GM21619 (cell line): ENCODE measurements at regions not wholly inside any gene's neighbourhood (a gene's known extent, or its start where the extent isn't known, plus 50 kb on each side); places are given as distances from the start of the nearest gene placed in this dataset.
A peak's percentile ranks its signal among the peaks of the same experiment; 100 is the strongest.
"Not testable (repeated sequence)": the region's sequence is repeated elsewhere in the genome, so short reads cannot be mapped to it uniquely, and the experiment has no call there.

Source experiments
- ATAC-seq: cut with Tn5 transposase; IDR thresholded peaks from one replicate; pipeline ENCODE4 v1.9.1; 2021; ENCODE audit not compliant: unreplicated experiment

GRCh38 chr17:30689266-30690000 is 135.1 kb downstream of the CRLF3 start:
- not testable (repeated sequence) for ATAC-seq

DNA sequence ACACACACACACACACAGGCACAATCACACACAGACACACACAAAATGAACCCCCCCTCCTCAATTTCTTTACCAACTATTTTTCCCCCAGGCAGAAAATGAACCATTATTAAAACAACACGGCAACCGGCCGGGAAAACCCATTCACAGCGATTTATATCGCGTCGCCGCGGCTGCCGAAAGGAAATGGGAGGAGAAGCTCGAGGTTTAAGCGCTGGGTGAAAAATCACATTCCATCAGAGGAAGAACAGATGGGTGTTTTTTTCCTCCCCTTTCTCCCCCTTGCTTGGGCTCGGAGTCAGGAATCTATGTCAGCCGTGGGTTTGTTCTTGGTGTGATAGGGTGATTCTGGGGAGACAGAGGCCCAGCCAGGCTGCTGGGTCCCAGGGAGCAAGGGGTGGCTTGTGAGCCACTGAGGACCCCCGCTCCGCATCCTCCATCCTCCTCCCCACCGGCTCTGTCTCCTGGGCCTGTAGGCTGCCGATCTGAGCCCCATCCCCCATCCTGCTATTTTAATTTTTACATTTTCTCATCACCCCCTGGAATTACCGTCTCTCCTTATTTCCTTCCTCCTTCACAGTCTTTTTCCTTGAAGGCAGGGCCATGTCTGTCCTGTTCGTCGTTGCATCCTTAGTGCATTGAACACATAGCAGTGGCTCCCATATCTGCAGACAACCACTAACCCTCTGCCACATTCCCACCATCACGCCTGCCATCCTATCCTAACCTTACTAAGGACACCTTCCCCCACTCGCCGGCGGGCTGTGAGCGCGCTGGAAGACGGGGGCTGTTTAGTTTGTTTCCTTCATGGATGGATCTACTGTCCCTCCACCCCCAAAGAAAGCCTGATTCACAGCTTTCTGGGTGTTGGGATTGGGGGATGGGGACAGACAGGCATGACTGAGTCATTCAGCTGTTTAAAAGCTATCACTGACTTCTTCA is 137.7 kb downstream of the CRLF3 start:
- ATAC-seq, result not testable (repeated sequence)

DNA sequence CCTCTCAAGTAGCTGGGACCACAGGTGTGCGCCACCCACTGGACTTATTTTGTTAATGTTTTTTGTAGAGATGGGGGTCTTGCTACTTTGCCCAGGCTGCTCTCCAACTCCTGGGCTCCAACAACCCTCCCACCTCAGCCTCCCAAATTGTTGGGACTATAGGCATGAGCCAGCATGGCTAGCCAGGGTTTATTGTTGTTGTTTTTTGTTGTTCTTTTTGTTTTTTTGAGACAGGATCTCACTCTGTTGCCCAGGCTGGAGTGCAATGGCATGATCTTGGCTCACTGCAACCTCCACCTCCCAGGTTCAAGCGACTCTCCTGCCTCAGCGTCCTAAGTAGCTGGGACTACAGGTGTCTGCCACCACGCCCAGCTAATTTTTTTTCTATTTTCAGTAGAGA is 142.2 kb downstream of the CRLF3 start:
- not testable (repeated sequence) for ATAC-seq

DNA sequence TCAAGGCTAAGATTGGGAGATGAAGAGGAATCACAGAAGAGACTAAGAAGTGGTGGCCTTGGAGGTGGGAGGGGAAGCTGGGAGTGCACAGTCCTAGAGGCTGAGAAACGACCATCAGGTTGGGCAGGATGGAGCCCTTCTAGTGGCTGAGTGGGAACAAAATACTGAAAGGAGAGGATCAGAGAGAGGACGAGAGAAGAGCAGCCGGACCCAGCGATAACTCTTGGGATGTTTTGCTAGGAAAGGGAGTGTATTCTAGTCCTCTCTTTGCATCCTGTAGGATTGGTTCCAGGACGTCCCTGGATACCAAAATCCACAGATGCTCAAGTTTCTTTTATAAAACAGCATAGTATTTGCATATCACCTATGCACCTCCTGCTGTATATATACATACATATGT is 143.8 kb downstream of the CRLF3 start:
- not testable (repeated sequence) for ATAC-seq

DNA sequence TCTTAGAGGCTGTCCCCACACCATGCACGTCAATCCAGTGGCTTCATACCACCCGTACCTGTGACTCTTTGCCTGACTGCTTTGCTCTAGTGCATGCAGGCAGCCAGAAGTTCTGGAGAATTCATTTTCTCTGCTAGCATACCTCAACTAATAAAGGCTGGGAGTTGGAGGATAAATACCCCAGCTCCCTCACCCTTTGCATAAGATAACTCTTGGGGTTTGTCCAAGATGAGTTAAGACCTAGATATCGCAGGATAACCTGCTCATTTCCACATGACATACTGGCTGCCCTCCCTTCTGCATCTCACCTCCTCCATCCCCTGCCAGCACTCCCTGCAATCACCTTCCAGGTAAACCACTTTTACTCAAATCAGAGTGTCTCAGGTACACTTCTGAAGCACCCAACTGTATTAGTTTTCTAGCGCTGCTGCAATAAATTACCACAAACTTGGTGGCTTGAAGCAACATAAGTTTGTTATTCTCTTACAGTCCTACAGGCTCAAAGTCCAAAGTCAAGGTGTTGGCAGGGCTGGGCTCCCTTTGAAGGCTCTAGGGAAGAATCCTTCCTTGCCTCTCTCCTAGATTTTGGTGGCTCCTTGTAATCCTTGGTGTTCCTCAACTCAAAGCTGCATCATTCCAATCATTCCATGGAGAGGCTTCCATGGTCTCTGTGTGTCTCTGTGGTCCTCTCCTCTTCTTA is 146.8 kb downstream of the CRLF3 start:
- ATAC-seq, result no peak

GRCh38 chr17:30675777-30676492 is 148.6 kb downstream of the CRLF3 start:
- not testable (repeated sequence) for ATAC-seq

GRCh38 chr17:30669217-30669649 is 155.3 kb downstream of the CRLF3 start:
- not testable (repeated sequence) for ATAC-seq

DNA sequence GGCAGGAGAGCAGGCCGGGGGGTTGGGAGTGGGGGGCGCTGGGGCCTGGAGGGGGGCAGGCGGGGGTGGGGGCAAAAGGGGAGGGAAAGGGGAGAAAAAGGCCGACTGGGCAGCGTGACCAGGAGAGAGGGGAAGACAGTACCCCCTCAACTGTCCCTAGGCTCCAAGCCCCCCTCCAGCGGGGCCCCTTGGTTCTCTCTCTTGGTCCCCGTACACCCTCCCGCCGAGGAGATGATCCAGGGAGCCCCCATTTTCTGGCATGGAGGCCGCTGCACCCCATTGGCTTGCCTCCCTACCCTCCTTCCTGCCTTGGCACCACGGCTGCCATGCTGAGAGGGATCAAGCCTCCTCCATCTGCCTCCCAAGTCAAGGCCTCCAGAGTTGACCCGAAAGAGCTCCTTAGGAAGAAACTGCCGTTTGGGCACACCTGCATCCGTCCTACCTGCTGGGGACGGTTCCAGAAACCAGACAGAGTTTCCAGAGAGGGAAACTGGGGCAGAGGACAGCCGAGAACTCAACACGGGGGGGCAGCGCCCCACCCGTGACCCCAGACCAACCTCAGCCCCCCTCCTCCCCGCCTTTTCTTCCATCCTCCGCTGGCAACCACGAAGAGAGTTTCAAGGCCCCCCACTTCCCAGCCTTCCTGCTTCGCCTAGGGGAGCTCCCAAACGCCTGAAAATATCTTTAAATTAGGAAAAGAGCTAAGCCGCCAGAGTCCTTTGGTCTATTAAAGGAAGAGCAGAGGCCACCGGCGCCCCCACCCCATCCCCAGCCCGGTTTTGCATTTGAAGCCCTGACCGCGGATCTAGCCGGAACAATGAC is 155.9 kb downstream of the CRLF3 start:
- not testable (repeated sequence) for ATAC-seq

DNA sequence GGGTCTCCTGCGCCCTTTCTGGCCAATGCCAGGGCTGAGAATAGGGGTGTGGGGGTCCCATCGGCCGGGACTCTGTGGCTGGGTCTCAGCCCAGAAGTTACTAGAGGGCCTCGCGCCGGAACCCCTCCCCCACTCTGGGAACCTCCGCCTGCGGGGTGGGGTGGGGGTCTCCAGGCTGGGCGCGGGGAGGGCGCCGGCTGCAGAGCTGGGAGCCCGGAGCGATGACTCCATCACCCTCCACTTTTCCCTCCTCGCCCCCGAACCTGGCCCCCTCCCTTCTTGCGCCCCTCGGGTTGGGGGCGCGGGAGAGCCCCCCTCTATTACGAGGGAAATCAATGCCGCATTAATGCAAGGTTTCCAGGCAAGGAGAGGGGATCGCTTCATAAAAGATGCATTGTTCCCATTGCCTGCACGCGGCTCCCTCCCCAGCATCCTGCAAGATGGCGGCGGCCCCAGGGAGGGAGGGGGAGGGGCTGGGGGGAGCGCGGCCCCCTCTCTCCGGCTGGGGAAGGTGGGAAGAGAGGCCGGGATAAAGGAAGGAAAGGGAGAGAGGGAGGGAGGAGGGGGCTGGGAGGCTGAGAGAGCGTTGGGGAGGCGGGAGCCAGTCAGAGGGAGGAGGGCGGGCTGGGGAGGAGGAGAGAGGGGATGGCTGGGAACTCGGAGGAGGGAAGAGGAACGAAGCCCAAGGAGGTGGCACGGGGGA is 156.7 kb downstream of the CRLF3 start:
- not testable (repeated sequence) for ATAC-seq

GRCh38 chr17:30666838-30667656 is 157.4 kb downstream of the CRLF3 start:
- ATAC-seq, result not testable (repeated sequence)

DNA sequence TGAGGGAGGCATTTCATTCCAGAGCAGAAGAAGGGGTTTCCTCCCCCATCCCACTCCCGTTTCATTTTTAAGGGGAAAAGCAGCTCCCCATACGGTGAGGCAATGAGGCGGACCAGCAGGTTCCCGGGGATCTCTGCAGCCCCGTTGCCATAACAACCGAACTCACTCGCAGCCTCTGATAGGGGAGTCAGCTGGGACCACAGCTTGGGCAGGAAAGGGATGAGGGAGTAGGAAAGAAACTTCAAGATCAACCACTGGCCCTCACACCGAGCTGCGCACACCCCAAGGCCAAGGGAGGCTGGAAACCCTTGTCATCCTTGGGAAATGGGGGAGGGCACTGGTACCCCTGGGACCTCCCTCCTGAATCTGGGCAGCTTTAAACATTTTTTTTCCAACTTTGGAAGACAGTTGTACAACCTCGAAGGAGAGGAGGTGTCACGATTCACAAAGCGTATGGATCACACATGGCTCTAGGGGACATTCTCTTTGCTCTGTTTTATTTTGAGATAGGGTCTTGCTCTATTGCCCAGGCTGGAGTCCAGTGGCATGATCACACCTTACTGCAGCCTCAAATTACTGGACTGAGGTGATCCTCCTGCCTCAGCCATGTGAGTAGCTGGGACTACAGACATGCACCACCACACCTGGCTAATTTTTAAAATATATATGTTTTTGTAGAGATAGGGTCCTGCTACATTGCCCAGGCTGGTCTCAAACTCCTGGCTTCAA is 160.6 kb downstream of the CRLF3 start:
- not testable (repeated sequence) for ATAC-seq

GRCh38 chr17:30657148-30657547 is 167.3 kb downstream of the CRLF3 start:
- ATAC-seq, result not testable (repeated sequence)

GRCh38 chr17:30653038-30653437 is 171.5 kb downstream of the CRLF3 start:
- ATAC-seq, result not testable (repeated sequence)

DNA sequence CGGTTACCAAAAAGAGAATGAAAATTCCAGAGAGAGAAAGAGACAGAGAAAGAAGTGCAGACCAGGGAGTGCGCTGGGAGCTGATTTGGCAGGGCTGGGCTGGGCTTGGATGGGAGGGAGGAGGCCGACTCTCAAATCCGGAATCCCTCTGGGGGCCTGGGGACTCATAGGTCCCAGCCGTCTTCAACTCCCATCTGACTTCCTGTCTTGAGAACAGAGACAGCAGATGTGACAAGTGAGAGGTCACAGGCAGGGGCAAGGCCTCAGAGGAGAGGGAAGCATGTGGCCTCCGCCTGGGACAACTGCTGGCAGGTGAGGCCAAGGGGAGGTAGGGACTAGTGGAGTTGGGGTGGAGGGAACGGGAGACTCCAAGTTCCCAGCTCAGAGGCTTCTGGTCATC is 172.9 kb downstream of the GOSR1 start:
- ATAC-seq, result not testable (repeated sequence)

DNA sequence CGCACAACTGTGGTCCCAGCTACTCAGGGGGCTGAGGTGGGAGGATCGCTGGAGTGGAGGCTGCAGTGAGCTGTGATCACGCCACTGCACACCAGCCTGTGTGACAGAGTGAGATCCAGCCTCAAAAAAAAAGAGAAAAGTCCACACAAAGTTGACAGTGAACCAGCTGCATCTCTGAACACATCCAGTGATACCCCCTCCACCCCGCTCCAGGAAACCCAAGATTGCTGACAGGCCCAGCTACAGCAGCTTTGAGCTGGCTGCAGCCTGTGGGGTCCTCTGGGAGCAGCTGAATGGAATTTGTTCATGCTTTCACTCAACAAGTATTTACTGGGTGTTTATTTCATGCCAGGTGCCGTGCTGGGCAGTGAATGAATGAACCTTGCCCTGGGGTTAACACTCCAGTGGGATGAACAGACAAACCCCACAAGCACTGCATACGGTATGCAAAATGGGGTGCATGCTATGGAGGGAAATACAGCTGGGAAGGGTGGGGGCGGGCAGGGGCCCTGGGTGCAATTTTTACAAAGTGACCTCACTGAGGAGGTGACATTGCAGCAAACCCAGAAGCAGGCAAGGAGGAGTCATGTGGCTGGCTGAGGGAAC is 170.9 kb downstream of the GOSR1 start:
- not testable (repeated sequence) for ATAC-seq

- not testable (repeated sequence) for ATAC-seq
Observed at GRCh38 chr17:30645875-30646274, 168.7 kb downstream of the GOSR1 start.

DNA sequence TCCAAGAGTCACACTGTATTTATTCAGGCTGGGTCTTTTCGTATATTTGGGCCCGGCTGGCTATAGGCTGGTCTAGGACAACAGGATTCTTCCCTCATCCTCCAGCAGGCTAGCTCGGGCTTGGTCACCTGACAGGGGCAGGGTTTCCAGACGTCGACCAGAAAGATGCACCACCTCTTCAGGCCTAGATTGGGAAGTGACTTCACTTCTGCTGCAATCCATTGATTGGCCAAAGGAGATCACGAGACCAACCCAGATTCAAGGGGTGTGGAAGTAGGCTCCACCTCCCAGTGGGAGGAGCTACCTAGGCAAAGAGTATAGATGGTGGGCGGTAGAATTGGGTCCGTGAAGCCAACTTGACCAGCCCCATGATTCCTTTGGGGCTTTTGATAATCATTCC is 167.5 kb downstream of the GOSR1 start:
- peak; percentile 54 for ATAC-seq
